Astrocyte (in vitro differentiated cells and primary cell): ENCODE measurements at regions not wholly inside any gene's neighbourhood (a gene's known extent, or its start where the extent isn't known, plus 50 kb on each side); places are given as distances from the start of the nearest gene placed in this dataset.

Experiments
- DNase-seq: peaks from one replicate; pipeline ENCODE4 v3.0.0-alpha.2; 2010; ENCODE audit warnings: low read depth
- FAIRE-seq: peaks from 2 replicates; lab custom pipeline; 2011; peaks lifted over from hg19 to GRCh38; lab: Jason Lieb, UNC
- H2AFZ ChIP-seq: 2 replicates; pipeline ENCODE4 v1.6.0; 2012; ENCODE audit warnings: low read depth, low read length, inconsistent platforms
- H3K27ac ChIP-seq: 2 replicates; pipeline ENCODE4 v1.5.1; 2011; ENCODE audit warnings: low read depth, low read length, inconsistent platforms
- H3K27me3 ChIP-seq: 2 replicates; pipeline ENCODE4 v1.6.0; 2011; ENCODE audit warnings: low read length, inconsistent platforms; ENCODE audit not compliant: insufficient read depth
- H3K36me3 ChIP-seq: 2 replicates; pipeline ENCODE4 v1.5.1; 2011; ENCODE audit warnings: low read length, inconsistent platforms; ENCODE audit not compliant: insufficient read depth
- H3K4me1 ChIP-seq: 2 replicates; pipeline ENCODE4 v1.5.1; 2011; ENCODE audit warnings: low read length, inconsistent platforms; ENCODE audit not compliant: insufficient read depth
- H3K4me2 ChIP-seq: 2 replicates; pipeline ENCODE4 v1.6.0; 2012; ENCODE audit warnings: low read length, inconsistent platforms
- H3K4me3 ChIP-seq: 2 replicates; pipeline ENCODE4 v1.5.1; 2011; ENCODE audit warnings: low read depth, mild to moderate bottlenecking, low read length, inconsistent platforms; ENCODE audit not compliant: insufficient read depth
- H3K79me2 ChIP-seq: 2 replicates; pipeline ENCODE4 v1.6.0; 2012; ENCODE audit warnings: mild to moderate bottlenecking, low read length, inconsistent platforms; ENCODE audit not compliant: insufficient read depth
- H3K9ac ChIP-seq: 2 replicates; pipeline ENCODE4 v1.6.0; 2012; ENCODE audit warnings: mild to moderate bottlenecking, low read length, inconsistent platforms
- H3K9me3 ChIP-seq: 2 replicates; pipeline ENCODE4 v1.5.1; 2012; ENCODE audit warnings: low read depth, mild to moderate bottlenecking, low read length, inconsistent platforms; ENCODE audit not compliant: insufficient read depth
- H4K20me1 ChIP-seq: 2 replicates; pipeline ENCODE4 v1.6.0; 2012; ENCODE audit warnings: low read length, inconsistent platforms; ENCODE audit not compliant: insufficient read depth
- H3K27ac Mint-ChIP-seq: one replicate; pipeline ENCODE4 v1.8.0; 2021; ENCODE audit warnings: mild to moderate bottlenecking, mixed read lengths; ENCODE audit not compliant: unreplicated experiment
- H3K27me3 Mint-ChIP-seq: one replicate; pipeline ENCODE4 v1.8.0; 2021; ENCODE audit warnings: low read depth, mixed read lengths; ENCODE audit not compliant: unreplicated experiment
- H3K36me3 Mint-ChIP-seq: one replicate; pipeline ENCODE4 v1.8.0; 2021; ENCODE audit warnings: low read depth, mixed read lengths; ENCODE audit not compliant: unreplicated experiment
- H3K4me1 Mint-ChIP-seq: one replicate; pipeline ENCODE4 v1.8.0; 2021; ENCODE audit warnings: low read depth, mixed read lengths; ENCODE audit not compliant: unreplicated experiment
- H3K4me3 Mint-ChIP-seq: one replicate; pipeline ENCODE4 v1.8.0; 2021; ENCODE audit warnings: mild to moderate bottlenecking, moderate library complexity, mixed read lengths; ENCODE audit not compliant: unreplicated experiment
- H3K9me3 Mint-ChIP-seq: one replicate; pipeline ENCODE4 v1.8.0; 2021; ENCODE audit warnings: mild to moderate bottlenecking, mixed read lengths; ENCODE audit not compliant: unreplicated experiment
- CTCF ChIP-seq: IDR thresholded peaks from 2 replicates; pipeline ENCODE4 v1.5.1; 2011; ENCODE audit warnings: low read depth, mild to moderate bottlenecking, inconsistent platforms, low read length, moderate library complexity; ENCODE audit not compliant: insufficient read depth
- EZH2 ChIP-seq: IDR thresholded peaks from 2 replicates; pipeline ENCODE4 v1.6.1; 2012; ENCODE audit warnings: mild to moderate bottlenecking, low read length, inconsistent platforms; ENCODE audit not compliant: insufficient read depth

- H3K4me3 Mint-ChIP-seq = no peak overlapping the region
- H3K9me3 ChIP-seq = no peaks in the 10 kb centered on the region
- no peaks in the 10 kb centered on the region for H3K36me3 Mint-ChIP-seq
Measured at GRCh38 chr10:71042216-71042615, 153.9 kb upstream of the PCBD1 start.

DNA sequence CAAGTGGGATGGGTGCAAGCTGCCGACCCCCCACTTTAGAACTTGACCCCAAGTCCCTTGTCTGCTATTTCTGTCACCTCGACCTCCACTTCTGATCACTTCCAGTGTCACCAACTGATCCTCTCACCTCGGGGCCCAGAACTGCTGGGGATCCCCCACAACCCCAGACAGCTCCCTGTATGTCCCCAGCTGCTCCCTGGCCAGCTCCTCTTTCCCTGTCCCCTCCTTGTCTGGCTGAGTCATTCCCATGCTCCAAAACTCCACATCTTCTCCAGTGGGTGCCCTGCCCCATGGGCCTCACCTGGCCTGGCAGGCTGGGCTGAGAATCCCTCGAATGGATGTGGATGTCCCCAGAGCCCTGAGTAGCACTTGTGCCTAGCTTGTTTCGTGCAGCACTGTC lies 154.3 kb upstream of the PCBD1 start:
- Mint-ChIP-seq H3K27ac (no peak overlapping the region), H3K27me3 (peaks cover 49% of the 10 kb centered on the region), H3K4me3 (no peak overlapping the region), H3K4me1 (peaks cover 8% of the 10 kb centered on the region), H3K9me3 (no peaks in the 10 kb centered on the region), H3K36me3 (no peaks in the 10 kb centered on the region)
- Histone ChIP-seq H3K4me3 (no peak overlapping the region), H3K9ac (no peak overlapping the region), H3K4me2 (no peak overlapping the region), H3K4me1 (no peaks in the 10 kb centered on the region), H4K20me1 (no peaks in the 10 kb centered on the region), H3K79me2 (no peaks in the 10 kb centered on the region), H3K36me3 (no peaks in the 10 kb centered on the region), H2AFZ (no peak overlapping the region), H3K27ac (no peak overlapping the region), H3K27me3 (peaks cover 7% of the 10 kb centered on the region), H3K9me3 (no peaks in the 10 kb centered on the region)
- no peak for TF ChIP-seq EZH2
- no peak for TF ChIP-seq CTCF
- FAIRE-seq (no peak), DNase-seq (no peak)

More at GRCh38 chr10:71042216-71042615, 153.9 kb upstream of the PCBD1 start:
- Histone ChIP-seq H2AFZ (no peak overlapping the region), H3K4me2 (no peak overlapping the region), H3K4me3 (no peak overlapping the region), H3K9ac (no peak overlapping the region), H3K27ac (no peak overlapping the region), H3K4me1 (no peaks in the 10 kb centered on the region), H4K20me1 (no peaks in the 10 kb centered on the region), H3K79me2 (no peaks in the 10 kb centered on the region), H3K36me3 (no peaks in the 10 kb centered on the region), H3K27me3 (peaks cover 7% of the 10 kb centered on the region)
- no peak overlapping the region for H3K27ac Mint-ChIP-seq
- no peaks in the 10 kb centered on the region for H3K9me3 Mint-ChIP-seq
- TF ChIP-seq CTCF (no peak), EZH2 (no peak)
- FAIRE-seq (no peak), DNase-seq (no peak)
- H3K4me1 Mint-ChIP-seq = peaks cover 8% of the 10 kb centered on the region
- peaks cover 45% of the 10 kb centered on the region for H3K27me3 Mint-ChIP-seq

- H3K27me3 ChIP-seq = peaks cover 7% of the 10 kb centered on the region
- H3K9me3 ChIP-seq = no peaks in the 10 kb centered on the region
- FAIRE-seq (no peak), DNase-seq (no peak)
- no peak overlapping the region for H3K4me2 ChIP-seq
- H2AFZ ChIP-seq = no peak overlapping the region
- no peaks in the 10 kb centered on the region for H3K36me3 Mint-ChIP-seq
- peaks cover 2% of the 10 kb centered on the region for H3K9me3 Mint-ChIP-seq
- no peak for TF ChIP-seq EZH2
- peaks cover 57% of the 10 kb centered on the region for H3K27me3 Mint-ChIP-seq
- H3K4me1 ChIP-seq = no peaks in the 10 kb centered on the region
- peaks cover 8% of the 10 kb centered on the region for H3K4me1 Mint-ChIP-seq
- no peaks in the 10 kb centered on the region for H4K20me1 ChIP-seq
- H3K4me3 Mint-ChIP-seq = no peak overlapping the region
- no peak overlapping the region for H3K9ac ChIP-seq
- no peaks in the 10 kb centered on the region for H3K36me3 ChIP-seq
- H3K27ac Mint-ChIP-seq = no peak overlapping the region
- no peaks in the 10 kb centered on the region for H3K79me2 ChIP-seq
- H3K4me3 ChIP-seq = no peak overlapping the region
- H3K27ac ChIP-seq = no peak overlapping the region
Measured at GRCh38 chr10:71043858-71044257, 155.5 kb upstream of the PCBD1 start.
